Tibial nerve (tissue), 4 donors: ENCODE measurements at regions not wholly inside any gene's neighbourhood (a gene's known extent, or its start where the extent isn't known, plus 50 kb on each side); places are given as distances from the start of the nearest gene placed in this dataset.
A peak's percentile ranks its signal among the peaks of the same experiment; 100 is the strongest.

Experiments used
- DNase-seq, 2 donors: peaks; one replicate each; pipeline ENCODE4 v3.0.0-alpha.2; 2019; ENCODE audit warnings: low spot score in 2 of 2
- H3K27ac ChIP-seq, 4 donors: fragments of 200-600 bp; sonication (generic) in 3 of 4; one replicate each; pipeline ENCODE4 v1.5.1; 2017 to 2019; ENCODE audit warnings: mild to moderate bottlenecking in 1 of 4
- H3K27me3 ChIP-seq, 2 donors: fragments of 200-600 bp; sonication (generic) in 1 of 2; one replicate each; pipeline versions ENCODE4 v1.5.1 to v1.6.0; 2017 to 2019
- H3K36me3 ChIP-seq, 3 donors: fragments of 200-600 bp; sonication (generic); one replicate each; pipeline ENCODE4 v1.5.1; 2018 to 2019
- H3K4me1 ChIP-seq, 4 donors: fragments of 200-600 bp; sonication (generic) in 3 of 4; one replicate each; pipeline ENCODE4 v1.5.1; 2017 to 2019
- H3K4me3 ChIP-seq, 4 donors: fragments of 200-600 bp; sonication (generic) in 3 of 4; one replicate each; pipeline ENCODE4 v1.5.1; 2017 to 2019; ENCODE audit warnings: mild to moderate bottlenecking in 1 of 4, moderate library complexity in 1 of 4
- H3K9me3 ChIP-seq, 4 donors: fragments of 200-600 bp; sonication (generic) in 3 of 4; one replicate each; pipeline ENCODE4 v1.5.1; 2017 to 2019
- CTCF ChIP-seq, 5 experiments: fragments of 200-600 bp in 3 of 5; fragments of 450-650 bp in 2 of 5; sonication (generic) in 3 of 5; IDR thresholded peaks; one replicate each; pipeline ENCODE4 v1.5.1; 2016 to 2019; ENCODE audit warnings: antibody characterized with exemption in 5 of 5, mild to moderate bottlenecking in 3 of 5, moderate library complexity in 2 of 5
- EP300 ChIP-seq, 2 donors: sonication (generic); formaldehyde crosslinking; IDR thresholded peaks; one replicate each; pipeline ENCODE4 v1.6.1; 2017; ENCODE audit warnings: antibody characterized with exemption in 2 of 2, mild to moderate bottlenecking in 1 of 2
- POLR2A ChIP-seq, 2 donors: fragments of 450-650 bp; IDR thresholded peaks; one replicate each; pipeline ENCODE4 v1.6.1; 2017; ENCODE audit warnings: antibody characterized with exemption in 2 of 2, mild to moderate bottlenecking in 2 of 2, moderate library complexity in 2 of 2
- WGBS, 2 donors: methylation state at CpG; one replicate each; pipeline ENCODE4 v1.1.5; 2018; 5-methylcytosine and 5-hydroxymethylcytosine counted together

GRCh38 chr3:56900801-56901200, 99.1 kb upstream of the ARHGEF3 start:
- no peak overlapping the region for H3K4me3 ChIP-seq
- TF ChIP-seq EP300 (IDR thresholded peaks at IDR 0.05) = no peak
- no peak for TF ChIP-seq CTCF (IDR thresholded peaks at IDR 0.05)
- TF ChIP-seq POLR2A (IDR thresholded peaks at IDR 0.05) = no peak
- DNase-seq = no peak
- no peaks in the 10 kb centered on the region for H3K4me1 ChIP-seq
- H3K27ac ChIP-seq = no peak overlapping the region
- no peaks in the 10 kb centered on the region for H3K27me3 ChIP-seq
- H3K36me3 ChIP-seq = no peaks in the 10 kb centered on the region
- 0% methylated on average over 1 of the region's 1 CpG for WGBS, 2 donors
- H3K9me3 ChIP-seq = no peaks in the 10 kb centered on the region

- Histone ChIP-seq H3K27ac (no peak overlapping the region), H3K36me3 (no peaks in the 10 kb centered on the region), H3K4me1 (peaks cover 0 to 3% (median 0%) of the 10 kb centered on the region in 4 donors), H3K4me3 (no peak overlapping the region), H3K9me3 (no peaks in the 10 kb centered on the region), H3K27me3 (no peaks in the 10 kb centered on the region)
- TF ChIP-seq CTCF (IDR thresholded peaks at IDR 0.05) (no peak), POLR2A (IDR thresholded peaks at IDR 0.05) (no peak), EP300 (IDR thresholded peaks at IDR 0.05) (no peak)
- 72 to 77% methylated on average over 6 of the region's 6 CpGs for WGBS, 2 donors
- DNase-seq = no peak
Measured at GRCh38 chr3:56899851-56900250, 98.1 kb upstream of the ARHGEF3 start.

GRCh38 chr3:56899078-56899477, 97.3 kb upstream of the ARHGEF3 start:
- Histone ChIP-seq H3K4me3 (no peak overlapping the region), H3K27ac (no peak overlapping the region), H3K36me3 (no peaks in the 10 kb centered on the region), H3K4me1 (peaks cover 0 to 3% (median 0%) of the 10 kb centered on the region in 4 donors), H3K27me3 (no peaks in the 10 kb centered on the region), H3K9me3 (no peaks in the 10 kb centered on the region)
- no peak for TF ChIP-seq EP300 (IDR thresholded peaks at IDR 0.05)
- no peak for TF ChIP-seq POLR2A (IDR thresholded peaks at IDR 0.05)
- TF ChIP-seq CTCF (IDR thresholded peaks at IDR 0.05) = no peak
- no peak for DNase-seq
- WGBS, 2 donors = 85 to 89% methylated on average over 6 of the region's 6 CpGs

- H3K9me3 ChIP-seq = no peaks in the 10 kb centered on the region
- H3K27ac ChIP-seq = peak overlapping the region in 1 of 4 donors; percentile 31
- TF ChIP-seq EP300 (IDR thresholded peaks at IDR 0.05) (no peak), POLR2A (IDR thresholded peaks at IDR 0.05) (no peak), CTCF (IDR thresholded peaks at IDR 0.05) (no peak)
- no peak overlapping the region for H3K4me3 ChIP-seq
- H3K4me1 ChIP-seq = peaks cover 0 to 3% (median 0%) of the 10 kb centered on the region in 4 donors
- DNase-seq = no peak
- H3K27me3 ChIP-seq = no peaks in the 10 kb centered on the region
- no peaks in the 10 kb centered on the region for H3K36me3 ChIP-seq
- WGBS, 2 donors = 85 to 86% methylated on average over 3 of the region's 3 CpGs
Measured at GRCh38 chr3:56896357-56896756, 94.6 kb upstream of the ARHGEF3 start.

GRCh38 chr3:56894881-56895431, 93.2 kb upstream of the ARHGEF3 start:
- H3K4me3 ChIP-seq = no peak overlapping the region
- no peaks in the 10 kb centered on the region for H3K27me3 ChIP-seq
- H3K27ac ChIP-seq = peak overlapping the region in 2 of 4 donors; percentile 22 to 58
- no peak for DNase-seq
- TF ChIP-seq POLR2A (IDR thresholded peaks at IDR 0.05) = no peak
- no peak for TF ChIP-seq CTCF (IDR thresholded peaks at IDR 0.05)
- peaks cover 0 to 3% (median 0%) of the 10 kb centered on the region in 4 donors for H3K4me1 ChIP-seq
- H3K36me3 ChIP-seq = no peaks in the 10 kb centered on the region
- H3K9me3 ChIP-seq = no peaks in the 10 kb centered on the region
- 53 to 60% methylated on average over 10 of the region's 10 CpGs for WGBS, 2 donors
